Small intestine (tissue), 7 donors: ENCODE measurements at regions not wholly inside any gene's neighbourhood (a gene's known extent, or its start where the extent isn't known, plus 50 kb on each side); places are given as distances from the start of the nearest gene placed in this dataset.

ENCODE experiments used
- DNase-seq, 2 donors: peaks; one replicate each; pipeline versions ENCODE4 v3.0.0 to v3.0.0-alpha.2; 2013
- FAIRE-seq: peaks from 2 replicates; lab custom pipeline; 2012; peaks lifted over from hg19 to GRCh38; lab: Jason Lieb, UNC
- H3K27ac ChIP-seq, 3 donors: one replicate each; pipeline ENCODE4 v1.5.1; 2013; ENCODE audit warnings: low read length in 2 of 3, mild to moderate bottlenecking in 2 of 3, control low read depth in 1 of 3, inconsistent platforms in 1 of 3, low read depth in 1 of 3, moderate library complexity in 1 of 3
- H3K27me3 ChIP-seq, 3 donors: one replicate each; pipeline ENCODE4 v1.6.1; 2013; ENCODE audit warnings: low read length in 3 of 3, inconsistent platforms in 1 of 3; ENCODE audit not compliant: control insufficient read depth in 3 of 3, insufficient read depth in 3 of 3
- H3K36me3 ChIP-seq, 3 donors: one replicate each; pipeline ENCODE4 v1.6.1; 2013; ENCODE audit warnings: low read length in 3 of 3, inconsistent platforms in 1 of 3, low read depth in 1 of 3, mild to moderate bottlenecking in 1 of 3, moderate library complexity in 1 of 3; ENCODE audit not compliant: control insufficient read depth in 3 of 3, insufficient read depth in 2 of 3
- H3K4me1 ChIP-seq, 3 donors: one replicate each; pipeline ENCODE4 v1.6.1; 2013; ENCODE audit warnings: low read length in 2 of 3, inconsistent platforms in 1 of 3, low read depth in 1 of 3, mild to moderate bottlenecking in 1 of 3, moderate library complexity in 1 of 3; ENCODE audit not compliant: control insufficient read depth in 3 of 3, insufficient read depth in 2 of 3
- H3K4me3 ChIP-seq, 3 donors: one replicate each; pipeline ENCODE4 v1.5.1; 2013; ENCODE audit warnings: low read length in 3 of 3, control low read depth in 1 of 3, inconsistent platforms in 1 of 3, low read depth in 1 of 3, mild to moderate bottlenecking in 1 of 3, moderate library complexity in 1 of 3
- H3K9me3 ChIP-seq, 2 donors: one replicate each; pipeline ENCODE4 v1.6.1; 2013; ENCODE audit warnings: low read depth in 1 of 2, low read length in 1 of 2; ENCODE audit not compliant: control insufficient read depth in 2 of 2, insufficient read depth in 1 of 2
- WGBS, 3 donors: extraction: QIAGEN DNeasy Blood & Tissue Kit; methylation state at CpG; one replicate each; pipeline ENCODE4 v1.1.7; 2013; 5-methylcytosine and 5-hydroxymethylcytosine counted together
- donor health status: healthy with polysubstance abuse.
- donor health status: control.
- donor health status: control.
- donor health status: Bipolar disorder and iron deficiency.
- donor health status: healthy.

DNA sequence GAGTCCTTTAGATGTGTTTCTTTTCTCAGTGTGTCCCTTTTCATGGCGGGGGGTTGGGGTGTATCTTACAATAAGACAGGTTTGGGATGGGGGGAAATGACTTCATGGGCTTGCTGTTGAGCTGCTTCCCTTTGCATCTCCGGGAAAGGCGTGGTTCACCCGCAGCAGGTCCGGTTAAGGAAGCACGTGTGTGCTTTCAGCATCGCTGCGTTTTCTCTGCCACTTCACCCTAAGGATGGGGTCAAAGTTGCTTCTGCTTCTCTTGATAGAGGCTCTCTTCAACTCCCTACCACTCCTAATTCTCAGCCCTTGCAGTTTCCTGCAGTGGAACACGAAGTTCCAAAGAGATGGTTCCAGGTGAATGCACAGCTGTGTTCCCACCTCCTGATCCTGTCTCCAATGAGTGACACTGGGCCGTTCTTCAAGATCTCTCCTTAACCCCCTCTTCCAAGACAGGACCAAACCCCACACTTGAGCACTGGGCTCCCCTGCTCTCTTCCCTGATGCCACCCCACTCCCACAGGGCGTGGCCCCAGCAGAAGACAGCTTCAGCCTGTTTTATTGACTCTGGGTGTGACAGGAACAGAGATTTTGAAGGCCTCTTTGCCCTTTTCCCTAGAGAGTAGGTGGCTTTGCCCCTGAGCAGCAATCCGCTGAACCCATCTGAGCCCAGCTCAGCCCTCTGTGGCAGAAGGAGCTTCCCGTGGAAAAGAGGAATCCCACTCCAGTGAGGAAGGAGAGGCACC, 85.2 kb downstream of the PLEKHG1 start:
- Histone ChIP-seq H3K9me3 (peaks cover 0 to 3% of the 10 kb centered on the region in 2 donors), H3K36me3 (no peaks in the 10 kb centered on the region), H3K27me3 (peaks cover 0 to 2% (median 0%) of the 10 kb centered on the region in 3 donors), H3K27ac (peak overlapping the region in 1 of 3 donors; percentile 79), H3K4me3 (no peak overlapping the region), H3K4me1 (peaks cover 3 to 10% (median 6%) of the 10 kb centered on the region in 3 donors)
- 59 to 63% (median 62%) methylated on average over 13 of the region's 13 CpGs for WGBS, 3 donors
- DNase-seq (peak in 1 of 2 donors; percentile 31), FAIRE-seq (no peak)

DNA sequence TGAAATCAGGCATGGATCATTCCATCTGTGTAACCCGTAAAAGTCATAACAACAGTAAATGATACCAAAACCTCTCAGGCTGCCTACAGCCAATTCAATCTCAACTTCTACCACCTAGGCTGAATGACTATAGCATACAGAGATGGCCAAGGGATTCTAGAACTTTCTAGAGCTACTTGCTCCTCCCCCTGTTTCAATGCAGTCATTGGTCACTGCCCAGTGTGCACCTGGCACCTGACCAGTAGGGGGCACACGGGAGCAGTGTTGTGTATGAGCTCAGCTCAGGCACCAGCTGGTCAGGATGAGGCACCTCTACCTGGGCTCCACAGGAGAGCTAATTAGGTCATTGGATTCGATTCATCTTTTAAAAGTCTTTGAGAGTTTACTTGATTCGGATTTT, 86.2 kb downstream of the PLEKHG1 start:
- Histone ChIP-seq H3K4me1 (peaks cover 3 to 10% (median 6%) of the 10 kb centered on the region in 3 donors), H3K36me3 (no peaks in the 10 kb centered on the region), H3K27ac (no peak overlapping the region), H3K27me3 (peaks cover 0 to 2% (median 0%) of the 10 kb centered on the region in 3 donors), H3K4me3 (no peak overlapping the region), H3K9me3 (peaks cover 0 to 3% of the 10 kb centered on the region in 2 donors)
- DNase-seq: peak in 1 of 2 donors; percentile 42
- no peak for FAIRE-seq
- 53 to 70% (median 64%) methylated on average over 4 of the region's 4 CpGs for WGBS, 3 donors

GRCh38 chr6:150686566-150686965, 86.9 kb downstream of the PLEKHG1 start:
- Histone ChIP-seq H3K9me3 (peaks cover 0 to 3% of the 10 kb centered on the region in 2 donors), H3K27me3 (peaks cover 0 to 2% (median 0%) of the 10 kb centered on the region in 3 donors), H3K27ac (peak overlapping the region in 1 of 3 donors; percentile 40), H3K36me3 (no peaks in the 10 kb centered on the region), H3K4me1 (peaks cover 3 to 10% (median 6%) of the 10 kb centered on the region in 3 donors), H3K4me3 (no peak overlapping the region)
- WGBS, 3 donors: 79 to 90% (median 82%) methylated on average over 12 of the region's 12 CpGs
- FAIRE-seq (no peak), DNase-seq (no peak)

DNA sequence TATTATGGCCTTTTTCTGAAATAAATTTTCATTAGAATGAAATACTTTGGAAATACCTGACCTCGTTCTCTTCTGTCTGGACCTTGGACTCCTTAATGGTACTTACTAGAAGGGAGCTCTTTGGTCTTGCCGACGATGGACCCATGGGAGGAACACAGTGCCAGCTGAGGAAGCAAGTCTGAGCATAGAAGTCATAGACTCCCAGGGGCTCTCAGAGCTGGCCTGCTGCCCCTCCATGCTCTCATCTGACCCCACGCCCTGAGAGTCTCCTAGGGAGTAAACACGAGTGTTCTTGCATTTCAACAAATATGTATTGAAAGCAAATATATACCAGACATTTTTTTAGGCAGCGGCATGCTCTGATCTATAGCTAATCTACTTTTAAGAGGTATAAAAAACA, 87.8 kb downstream of the PLEKHG1 start:
- Histone ChIP-seq H3K9me3 (peaks cover 0 to 3% of the 10 kb centered on the region in 2 donors), H3K4me1 (peaks cover 0 to 10% (median 6%) of the 10 kb centered on the region in 3 donors), H3K27me3 (no peaks in the 10 kb centered on the region), H3K36me3 (no peaks in the 10 kb centered on the region), H3K4me3 (no peak overlapping the region), H3K27ac (peak overlapping the region in 1 of 3 donors; percentile 42)
- DNase-seq (peak; percentile 83 to 86), FAIRE-seq (no peak)
- WGBS, 3 donors: 18 to 30% (median 25%) methylated on average over 6 of the region's 6 CpGs

- no peak overlapping the region for H3K4me3 ChIP-seq
- peaks cover 0 to 10% (median 6%) of the 10 kb centered on the region in 3 donors for H3K4me1 ChIP-seq
- no peak for DNase-seq
- H3K9me3 ChIP-seq: peaks cover 0 to 3% of the 10 kb centered on the region in 2 donors
- no peak overlapping the region for H3K27ac ChIP-seq
- H3K27me3 ChIP-seq: no peaks in the 10 kb centered on the region
- no peaks in the 10 kb centered on the region for H3K36me3 ChIP-seq
- FAIRE-seq: no peak
- WGBS, 3 donors: 85 to 91% (median 90%) methylated on average over 5 of the region's 5 CpGs
Measured at GRCh38 chr6:150689900-150690590, 90.4 kb downstream of the PLEKHG1 start.

DNA sequence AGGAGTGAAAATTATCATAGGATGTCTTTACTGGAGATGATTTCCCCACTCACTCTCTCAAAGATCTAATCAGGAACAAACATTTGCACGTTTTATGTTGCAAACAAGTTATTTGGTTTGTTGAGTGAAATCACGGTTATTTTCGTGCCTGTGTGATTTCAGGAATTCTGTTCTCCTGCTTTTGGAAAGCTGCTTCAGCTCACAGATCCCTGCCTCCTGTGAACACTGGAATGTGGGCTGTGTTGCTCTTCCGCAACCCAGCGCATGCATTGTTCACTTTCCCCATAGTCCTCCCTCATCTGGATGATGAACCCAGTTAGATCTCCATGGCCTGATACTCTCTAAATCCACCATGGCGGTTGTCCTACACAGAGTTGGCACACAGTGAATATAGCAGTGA, 91.0 kb downstream of the PLEKHG1 start:
- FAIRE-seq (no peak), DNase-seq (no peak)
- H3K4me3 ChIP-seq: no peak overlapping the region
- WGBS, 3 donors: 88 to 94% (median 91%) methylated on average over 6 of the region's 6 CpGs
- peaks cover 0 to 3% of the 10 kb centered on the region in 2 donors for H3K9me3 ChIP-seq
- no peaks in the 10 kb centered on the region for H3K27me3 ChIP-seq
- no peaks in the 10 kb centered on the region for H3K36me3 ChIP-seq
- no peak overlapping the region for H3K27ac ChIP-seq
- peaks cover 0 to 12% (median 6%) of the 10 kb centered on the region in 3 donors for H3K4me1 ChIP-seq

GRCh38 chr6:150691463-150691862, 91.8 kb downstream of the PLEKHG1 start:
- Histone ChIP-seq H3K4me1 (peaks cover 0 to 14% (median 10%) of the 10 kb centered on the region in 3 donors), H3K27ac (no peak overlapping the region), H3K9me3 (no peaks in the 10 kb centered on the region), H3K36me3 (no peaks in the 10 kb centered on the region), H3K27me3 (no peaks in the 10 kb centered on the region), H3K4me3 (no peak overlapping the region)
- DNase-seq (no peak), FAIRE-seq (no peak)
- 70 to 90% (median 72%) methylated on average over 2 of the region's 2 CpGs for WGBS, 3 donors

DNA sequence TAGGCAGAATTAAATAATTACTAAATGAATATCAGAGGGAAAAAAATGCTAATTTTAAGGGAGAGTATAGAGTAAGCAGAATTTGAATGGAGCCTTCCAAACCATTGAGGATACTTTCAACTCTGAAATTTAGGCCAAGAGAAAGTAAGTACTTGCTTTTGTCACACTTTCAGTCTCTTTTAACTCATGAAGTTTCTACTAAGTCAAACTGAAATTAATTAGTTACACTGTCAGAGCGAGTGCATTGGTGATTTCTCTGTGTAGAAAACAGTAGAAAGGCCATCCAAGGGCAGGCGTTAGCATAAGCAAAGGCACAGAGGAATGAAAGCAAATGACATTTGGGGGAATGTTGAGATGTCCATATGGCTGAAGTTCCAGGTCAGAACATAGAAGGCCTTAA, 92.9 kb downstream of the PLEKHG1 start:
- Histone ChIP-seq H3K27ac (no peak overlapping the region), H3K9me3 (no peaks in the 10 kb centered on the region), H3K27me3 (no peaks in the 10 kb centered on the region), H3K4me3 (no peak overlapping the region), H3K4me1 (peaks cover 0 to 9% (median 8%) of the 10 kb centered on the region in 3 donors), H3K36me3 (no peaks in the 10 kb centered on the region)
- DNase-seq (no peak), FAIRE-seq (no peak)
- 77 to 89% (median 78%) methylated on average over 2 of the region's 2 CpGs for WGBS, 3 donors
